ENCODE measurements at regions not wholly inside any gene's neighbourhood (a gene's known extent, or its start where the extent isn't known, plus 50 kb on each side); places are given as distances from the start of the nearest gene placed in this dataset.

GRCh38 chr9:78122631-78123030 lies 91.0 kb upstream of the GNAQ start:
- TF ChIP-seq CTCF (IDR thresholded peaks at IDR 0.05) (no peak), POLR2A (IDR thresholded peaks at IDR 0.05) (no peak)
